ENCODE measurements at regions not wholly inside any gene's neighbourhood (a gene's known extent, or its start where the extent isn't known, plus 50 kb on each side); places are given as distances from the start of the nearest gene placed in this dataset.
"Not testable (repeated sequence)": the region's sequence is repeated elsewhere in the genome, so short reads cannot be mapped to it uniquely, and the experiment has no call there.

DNA sequence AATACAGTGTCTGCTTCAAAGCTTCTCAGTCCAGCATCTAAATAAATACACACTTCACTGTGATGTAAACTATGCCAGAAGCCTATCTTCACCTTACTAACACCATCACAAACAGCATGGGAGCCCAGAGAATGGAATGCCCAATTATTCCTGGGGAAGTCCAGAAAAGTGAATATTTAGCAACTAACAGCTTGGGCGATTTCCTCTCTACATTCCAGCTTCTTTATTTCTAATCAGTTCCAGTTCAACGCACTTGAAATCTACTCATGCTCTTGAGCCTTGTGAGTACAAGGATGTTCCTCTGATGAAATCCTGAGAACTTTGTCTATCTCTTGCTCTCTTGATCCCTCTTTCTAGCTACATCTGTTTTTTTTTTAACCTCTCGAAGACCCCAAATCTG is 100.4 kb upstream of the C9orf72 start:
- no peak for DNase-seq

DNA sequence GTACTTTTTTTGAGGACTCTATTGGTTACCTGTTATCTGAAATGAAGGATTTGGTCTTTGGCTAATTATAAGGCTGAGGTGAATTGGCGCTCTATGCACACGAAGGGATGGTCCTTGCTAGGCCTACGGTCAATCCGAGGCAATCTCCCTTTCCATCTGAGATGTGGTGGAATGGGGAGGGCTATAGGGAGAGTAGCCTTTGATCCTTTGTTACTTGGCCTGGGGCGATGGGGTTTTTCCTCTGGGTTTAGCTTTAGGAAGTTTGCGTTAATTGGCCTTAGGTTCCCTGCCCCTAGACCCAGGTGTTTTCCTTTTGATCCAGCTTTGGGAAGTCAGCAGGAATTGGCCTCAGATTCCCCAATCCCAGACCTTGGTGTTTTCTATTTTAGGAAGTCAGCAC is 102.1 kb upstream of the C9orf72 start:
- no peak for DNase-seq

DNA sequence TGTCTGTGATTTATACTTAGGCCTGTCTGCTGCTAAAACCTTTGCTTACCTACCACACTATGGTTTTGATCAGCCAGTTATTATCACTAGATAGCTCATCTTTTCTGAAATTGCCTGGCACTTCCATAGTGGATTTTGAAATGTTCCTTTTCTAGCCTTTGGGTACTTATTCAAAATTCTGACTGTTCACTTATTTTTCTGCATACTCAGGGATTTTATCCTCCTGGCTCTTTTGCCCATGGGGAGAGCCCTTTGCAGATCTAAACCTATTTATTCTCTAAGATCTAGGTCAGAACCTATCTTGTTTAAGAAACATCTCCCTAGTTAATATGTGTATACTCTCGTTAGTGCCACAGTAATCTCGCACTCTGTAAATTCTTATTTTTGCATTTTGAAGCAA is 103.5 kb upstream of the C9orf72 start:
- no peak for DNase-seq

DNA sequence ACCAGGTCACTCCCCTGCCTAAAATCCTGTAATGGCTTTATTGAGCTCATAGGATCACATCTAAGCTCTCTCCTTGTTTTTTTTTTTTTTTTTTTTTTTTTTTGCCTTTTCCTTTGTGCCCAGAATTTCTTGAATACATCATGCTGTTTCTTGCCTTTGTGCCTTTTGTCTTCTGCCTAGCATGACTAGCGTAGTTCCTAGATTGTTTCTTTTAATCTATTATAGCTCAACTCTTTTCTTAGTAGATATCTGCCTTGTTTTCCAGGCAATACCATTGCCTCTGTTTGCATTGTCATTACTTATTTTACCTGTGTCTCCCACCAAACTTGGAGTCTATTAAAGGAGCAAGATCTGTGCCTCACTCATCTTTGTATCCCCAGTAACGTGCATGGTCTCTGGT is 106.1 kb upstream of the C9orf72 start:
- DNase-seq = no peak

DNA sequence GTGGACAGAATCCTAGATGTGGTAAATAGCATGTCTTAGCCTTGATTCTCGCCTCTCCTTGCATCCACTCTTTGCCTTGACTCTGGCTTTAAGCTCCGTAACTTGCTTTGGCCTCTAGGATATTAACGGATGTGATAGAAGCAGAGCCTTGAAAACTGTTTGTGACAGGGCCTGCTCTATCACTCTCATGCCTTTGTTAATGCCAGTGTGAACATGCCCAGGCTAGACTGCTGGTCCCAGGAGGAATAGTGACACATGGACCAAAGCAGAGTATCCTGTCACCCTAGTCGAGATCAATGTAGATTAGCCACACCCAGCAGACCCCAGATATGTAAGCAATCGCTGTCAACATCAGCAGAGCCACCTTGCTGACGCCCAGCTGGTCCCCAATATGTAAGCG is 109.9 kb upstream of the C9orf72 start:
- DNase-seq = no peak

DNA sequence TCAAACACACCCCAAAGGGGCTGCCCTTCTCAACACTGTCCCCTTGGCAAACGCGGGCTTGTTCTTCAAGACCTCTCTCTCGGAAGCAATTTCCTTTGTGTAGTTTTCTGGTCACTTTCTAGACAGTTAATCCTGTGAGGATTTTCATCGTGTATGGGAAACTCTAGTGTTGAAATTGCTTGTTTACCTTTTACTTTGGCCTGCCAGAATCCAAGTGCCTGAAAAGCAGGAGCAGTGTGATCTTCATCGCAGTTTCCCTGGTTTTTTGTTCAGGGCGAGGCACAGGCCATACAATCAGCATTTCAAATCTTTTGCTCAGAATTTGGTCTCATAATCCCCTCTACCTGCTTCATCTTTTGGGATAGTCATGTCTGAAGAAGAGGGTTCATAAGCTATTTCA is 115.7 kb upstream of the C9orf72 start:
- DNase-seq = no peak

DNA sequence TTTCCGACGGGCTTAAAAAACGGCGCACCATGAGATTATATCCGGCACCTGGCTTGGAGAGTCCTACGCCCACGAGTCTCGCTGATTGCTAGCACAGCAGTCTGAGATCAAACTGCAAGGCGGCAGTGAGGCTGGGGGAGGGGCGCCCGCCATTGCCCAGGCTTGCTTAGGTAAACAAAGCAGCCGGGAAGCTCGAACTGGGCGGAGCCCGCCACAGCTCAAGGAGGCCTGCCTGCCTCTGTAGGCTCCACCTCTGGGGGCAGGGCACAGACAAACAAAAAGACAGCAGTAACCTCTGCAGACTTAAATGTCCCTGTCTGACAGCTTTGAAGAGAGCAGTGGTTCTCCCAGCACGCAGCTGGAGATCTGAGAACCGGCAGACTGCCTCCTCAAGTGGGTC is 117.5 kb upstream of the C9orf72 start:
- DNase-seq = not testable (repeated sequence)

DNA sequence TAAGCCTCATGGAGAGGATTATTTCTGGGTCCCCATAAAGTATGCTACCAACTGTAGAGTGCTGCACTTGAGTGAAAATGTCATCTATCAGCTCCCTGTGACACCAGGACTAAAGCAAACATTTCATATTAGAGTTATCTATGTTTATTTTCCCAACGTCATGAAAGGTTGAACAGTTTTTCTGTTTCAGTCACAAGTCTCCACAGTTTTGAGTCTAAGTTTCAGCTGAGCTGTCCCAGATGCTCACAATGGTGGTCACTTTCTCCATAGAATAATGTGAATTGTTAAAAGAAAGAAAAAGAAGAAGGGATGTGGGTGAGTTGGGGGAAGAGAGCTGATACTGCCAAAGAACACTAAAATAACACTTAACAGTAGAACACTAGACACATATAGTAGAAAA is 126.3 kb upstream of the C9orf72 start:
- no peak for DNase-seq

DNA sequence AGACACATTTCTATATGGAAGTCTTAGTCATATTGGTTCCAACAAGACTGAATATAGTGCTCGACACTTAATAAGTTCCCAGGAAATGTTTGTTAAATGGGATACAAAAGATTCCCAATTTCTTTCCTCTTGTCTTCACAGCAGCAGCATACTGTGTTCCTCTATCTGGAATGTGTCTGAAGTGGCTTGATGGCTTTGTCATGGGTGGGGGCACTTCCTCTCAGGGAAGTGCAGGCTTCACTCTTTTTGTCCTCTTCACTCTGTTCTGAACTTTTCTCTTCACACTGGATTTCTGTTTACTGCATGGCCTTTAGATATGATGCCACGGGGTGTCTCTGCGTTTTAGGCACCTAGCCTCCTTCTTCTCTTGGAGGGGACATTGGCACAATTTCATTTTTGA is 127.7 kb upstream of the C9orf72 start:
- no peak for DNase-seq

DNA sequence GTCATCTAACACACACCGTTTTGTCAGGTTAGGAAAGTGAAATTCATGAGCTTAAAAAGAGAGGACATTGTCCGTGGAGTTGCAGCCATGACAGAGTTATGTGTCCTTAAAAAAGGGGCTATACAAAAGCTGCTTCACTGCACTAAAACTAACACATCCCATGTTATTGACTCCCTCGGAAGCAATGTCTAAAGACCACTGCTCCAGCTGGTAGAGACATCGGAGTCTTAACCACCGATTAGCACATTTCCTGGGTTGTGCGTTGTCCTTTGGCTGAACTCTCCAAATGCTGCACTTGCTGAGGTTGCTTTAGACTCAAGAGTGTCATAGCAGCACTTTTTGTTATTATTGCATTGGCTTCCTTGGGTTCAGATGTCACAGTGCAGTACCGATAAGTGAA is 128.3 kb upstream of the C9orf72 start:
- DNase-seq = no peak

DNA sequence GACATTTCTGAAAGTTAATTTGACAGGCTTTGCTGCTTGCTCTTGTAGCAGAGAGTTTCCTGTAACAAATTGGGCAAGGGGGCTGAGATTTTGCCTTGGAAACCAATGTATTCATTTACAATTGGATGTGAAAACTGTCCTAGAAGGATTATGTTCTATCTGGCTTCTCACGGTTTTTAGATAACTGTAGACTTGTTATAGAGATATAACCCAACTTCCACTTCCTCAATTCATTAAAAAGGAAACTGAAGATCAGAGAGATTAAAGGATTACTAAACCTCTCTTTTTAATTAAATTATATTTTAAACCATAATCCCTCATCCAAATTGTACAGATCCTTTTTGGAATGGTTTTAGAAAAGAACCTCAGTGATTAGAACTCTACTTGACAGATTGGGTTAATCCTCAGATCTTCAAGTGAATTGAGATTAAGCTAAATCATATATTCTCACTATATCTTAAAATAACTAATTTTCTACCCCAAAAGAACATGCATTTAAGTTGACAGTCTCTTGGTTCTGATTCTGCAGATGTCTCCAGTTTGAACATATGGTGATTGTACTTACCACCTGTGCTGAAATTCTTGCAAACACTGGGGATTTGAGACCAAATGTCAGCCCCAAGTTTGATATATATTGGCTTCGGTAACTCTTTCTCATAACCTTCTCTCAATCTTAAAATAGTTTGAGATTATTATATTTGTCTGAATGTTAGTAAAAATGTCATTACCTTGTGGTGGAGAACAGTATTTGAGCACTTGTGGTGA is 130.1 kb upstream of the C9orf72 start:
- no peak for DNase-seq

DNA sequence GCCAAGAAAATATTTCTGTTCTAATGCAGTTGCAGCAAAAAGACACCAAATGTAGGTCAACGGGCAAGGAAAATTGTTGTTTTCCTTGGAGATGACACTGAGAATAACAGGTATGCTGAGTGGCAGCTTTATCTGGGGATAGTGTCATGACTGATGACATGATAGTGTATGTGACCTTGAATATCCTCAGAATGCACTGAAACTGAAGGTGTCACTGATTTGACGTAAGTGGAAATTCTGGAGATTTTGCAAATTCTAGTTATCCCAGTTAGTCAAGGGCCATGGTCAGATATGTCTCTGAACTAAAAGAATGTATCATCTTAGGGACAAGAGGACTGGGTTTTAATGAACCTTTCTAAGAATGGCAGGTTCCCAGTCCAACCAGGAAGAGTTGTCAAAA is 138.0 kb upstream of the C9orf72 start:
- no peak for DNase-seq

DNA sequence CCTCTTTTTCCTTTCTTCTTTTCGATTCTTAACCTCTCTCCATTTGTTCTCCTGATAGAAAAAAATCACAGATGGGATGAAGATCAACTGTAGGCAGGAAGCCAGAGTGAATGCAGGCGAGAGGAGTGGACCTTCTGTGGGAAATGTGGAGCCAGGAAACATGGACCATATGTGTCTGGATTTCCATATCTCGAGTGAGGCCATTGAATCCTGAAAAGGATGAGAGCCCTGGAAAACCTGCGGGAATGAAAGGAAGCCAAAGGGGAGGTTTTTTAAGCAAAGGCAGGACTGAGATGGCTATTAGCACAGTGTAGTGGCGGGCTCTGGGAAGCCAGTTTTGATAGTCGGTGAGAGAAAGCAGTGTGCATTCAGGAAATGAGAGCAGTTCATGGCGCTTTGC is 139.5 kb upstream of the C9orf72 start:
- no peak for DNase-seq

DNA sequence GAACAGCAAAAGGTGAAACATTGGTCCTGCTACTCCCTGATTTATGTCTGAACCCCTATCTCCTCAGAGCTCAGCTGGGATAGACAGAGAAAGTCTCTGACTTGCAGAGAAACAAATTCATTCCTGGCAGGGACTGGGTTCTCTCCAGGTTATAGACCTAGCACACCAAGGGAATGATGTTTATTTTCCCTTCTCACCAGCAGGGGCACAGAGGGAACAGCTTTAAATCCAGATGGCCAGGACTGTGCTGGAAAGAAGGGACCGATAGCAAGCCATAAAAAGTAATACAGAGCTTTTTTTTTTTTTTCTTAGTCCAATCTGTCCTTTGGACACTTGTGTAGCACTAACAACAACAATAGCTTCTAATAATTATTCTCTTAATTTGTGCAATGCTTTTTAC is 141.1 kb upstream of the C9orf72 start:
- no peak for DNase-seq

DNA sequence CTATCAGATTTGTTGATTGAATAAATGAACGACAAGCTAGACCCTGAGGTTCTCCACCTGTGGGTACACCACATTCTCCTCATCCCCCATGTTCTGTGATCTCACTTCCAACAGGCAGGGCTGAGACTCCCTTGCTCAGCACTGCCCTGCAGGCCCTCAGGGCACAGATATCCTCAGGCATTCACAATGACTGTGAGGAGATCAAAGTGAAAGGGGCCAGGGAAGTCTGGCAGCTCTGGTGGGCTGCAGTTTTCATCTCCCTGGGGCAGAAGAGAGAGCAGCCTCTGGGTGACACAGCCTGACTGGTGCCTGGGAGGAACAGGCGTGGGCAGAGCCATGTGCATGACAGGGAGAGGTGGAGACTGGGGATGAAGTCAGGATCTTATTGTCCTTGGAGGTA is 142.4 kb upstream of the C9orf72 start:
- no peak for DNase-seq

DNA sequence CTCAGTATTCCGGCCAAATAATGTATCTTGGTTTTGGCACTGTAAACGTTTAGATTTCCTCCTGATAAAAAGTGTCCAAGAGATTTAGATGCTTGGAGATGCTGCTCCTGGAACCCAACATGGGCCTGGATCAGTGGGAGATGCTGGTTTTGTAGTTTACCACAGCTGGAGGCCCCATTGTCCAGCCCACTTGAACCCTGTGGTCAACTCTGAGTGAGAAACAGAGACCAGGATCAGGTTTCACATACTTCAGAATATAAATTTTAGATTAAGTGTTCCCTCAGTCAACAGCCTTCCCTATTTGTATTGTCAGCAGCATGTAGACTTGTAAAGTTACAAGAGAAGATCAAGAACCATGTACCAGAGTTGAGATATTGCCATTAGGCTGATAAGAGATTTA is 144.7 kb upstream of the C9orf72 start:
- no peak for DNase-seq

DNA sequence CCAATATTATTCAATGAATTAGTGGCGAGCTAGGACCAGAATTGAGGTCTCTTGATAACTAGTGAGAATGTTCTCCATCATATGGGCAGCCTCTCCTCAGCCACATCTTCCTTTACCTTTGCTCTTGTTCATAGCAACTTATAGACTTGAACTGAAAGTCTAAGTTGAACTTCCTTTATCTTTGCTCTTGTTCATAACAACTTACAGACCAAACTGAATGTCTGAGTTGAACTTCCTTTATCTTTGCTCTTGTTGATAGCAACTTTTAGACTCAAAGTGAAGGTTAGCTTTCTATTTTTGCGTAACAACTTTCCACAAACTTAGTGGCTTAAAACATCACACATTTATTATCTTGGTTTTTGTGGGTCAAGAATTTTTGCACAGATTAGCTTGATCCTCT is 146.4 kb upstream of the C9orf72 start:
- no peak for DNase-seq

DNA sequence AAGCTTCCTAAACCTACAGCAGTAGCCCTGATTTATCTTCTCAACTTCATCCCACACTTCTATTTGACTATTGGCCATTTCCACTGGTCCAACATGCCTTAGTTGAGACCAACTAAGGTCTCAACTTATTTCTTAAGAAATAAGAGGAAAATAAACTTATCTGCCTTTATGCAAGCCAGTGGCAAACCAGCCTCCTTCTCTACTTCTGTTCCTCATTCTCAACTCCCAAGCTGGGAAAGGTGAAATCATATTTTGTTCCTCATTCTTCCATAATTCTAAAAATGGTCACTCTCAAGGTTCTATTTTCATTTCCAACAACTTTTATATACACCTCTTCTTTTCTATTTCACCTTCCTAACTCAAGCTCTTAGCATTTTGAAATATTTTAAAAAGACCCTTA is 149.6 kb upstream of the C9orf72 start:
- no peak for DNase-seq

DNA sequence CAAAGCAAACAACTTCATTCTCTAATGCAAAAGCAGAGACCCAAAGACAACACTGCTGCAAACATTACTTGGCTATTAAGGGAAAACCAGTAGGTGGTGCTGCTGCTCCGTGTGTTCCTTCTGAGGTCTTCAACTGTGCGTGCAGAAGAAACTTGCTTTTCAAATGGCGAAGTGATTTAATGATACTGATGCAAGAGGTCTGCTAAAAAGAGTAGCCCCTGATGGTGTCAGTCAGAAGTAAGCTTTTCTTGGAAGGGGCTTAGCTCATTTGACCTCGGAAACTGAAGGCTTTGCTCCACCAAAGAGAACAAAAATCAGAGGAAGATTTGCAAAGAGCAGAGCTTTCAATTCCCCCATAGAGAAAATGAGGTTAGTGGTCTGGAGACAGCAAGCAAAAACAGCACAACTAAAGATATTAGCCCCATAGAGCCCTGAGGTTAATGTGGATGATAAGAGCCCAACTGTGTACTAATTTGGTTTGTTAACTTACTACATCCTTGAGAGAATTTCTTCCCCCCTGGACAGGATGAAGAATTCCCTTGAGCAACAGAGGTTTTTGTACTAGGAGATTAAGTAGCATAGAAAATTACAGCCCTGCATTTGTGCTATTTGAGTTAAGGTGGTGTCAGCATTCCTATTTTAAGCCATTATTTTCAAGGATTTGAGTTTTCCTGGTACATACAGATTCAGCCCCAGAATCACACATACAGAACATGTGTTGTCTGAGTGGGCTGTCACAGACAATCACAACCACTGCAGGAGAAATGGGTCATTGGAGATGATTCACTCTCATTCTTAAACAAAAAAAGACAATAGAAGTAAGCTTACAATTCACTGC is 153.2 kb upstream of the C9orf72 start:
- no peak for DNase-seq

DNA sequence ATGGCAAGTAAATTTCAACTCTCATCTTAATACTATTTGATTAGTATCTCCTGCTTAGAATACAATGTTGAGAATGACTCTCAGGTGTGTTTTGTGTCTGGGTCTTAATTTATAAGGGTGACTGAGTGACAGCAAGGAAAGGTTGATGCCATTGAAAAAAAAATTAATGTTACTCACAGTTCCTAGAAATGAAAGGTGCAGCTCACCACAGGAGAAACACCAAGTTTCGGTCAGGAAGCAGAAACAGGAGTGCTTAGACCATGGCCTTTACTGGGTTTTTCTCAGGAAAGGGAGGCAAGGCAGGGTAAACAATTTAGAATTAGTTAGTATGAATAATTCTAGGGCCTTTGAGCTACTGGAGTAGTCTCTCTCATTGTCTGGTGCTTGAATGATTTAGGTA is 159.2 kb upstream of the C9orf72 start:
- DNase-seq = no peak

DNA sequence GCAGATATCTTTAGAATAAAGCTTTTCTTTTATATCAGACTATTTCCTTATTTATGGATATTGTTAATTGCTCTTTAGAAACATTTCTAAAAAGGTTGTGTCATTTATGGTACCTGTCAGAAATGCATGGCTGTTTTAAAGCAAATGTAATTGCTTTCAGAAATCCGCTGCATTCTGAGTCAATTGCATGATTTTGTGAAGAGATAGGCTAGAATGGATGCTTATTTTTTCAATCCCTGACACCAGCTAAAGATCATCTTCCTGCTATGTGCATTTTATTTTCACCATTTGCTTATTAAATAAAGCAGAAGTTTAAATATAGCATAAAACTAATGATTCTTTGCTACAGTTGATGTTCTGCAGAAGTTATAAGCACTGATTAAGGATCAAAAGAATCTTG is 170.2 kb upstream of the C9orf72 start:
- no peak for DNase-seq

DNA sequence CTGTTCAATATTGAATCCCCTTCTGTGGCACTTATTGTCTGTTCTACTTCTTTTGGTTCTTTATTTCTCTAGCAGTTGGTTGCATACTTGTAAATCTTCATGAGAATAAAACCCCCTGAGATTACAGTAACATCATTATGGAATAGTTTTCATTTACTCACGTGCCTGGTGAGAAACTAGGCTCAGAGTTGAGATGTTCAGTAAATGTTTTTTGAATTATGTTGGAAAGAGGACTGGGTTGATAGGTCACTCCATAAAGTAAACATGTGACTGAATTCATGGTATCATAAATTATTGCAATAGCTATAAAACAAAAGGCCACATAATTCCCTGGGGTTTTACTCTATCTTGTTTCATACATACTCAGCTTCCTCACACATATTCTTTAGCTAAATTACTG is 174.2 kb upstream of the C9orf72 start:
- no peak for DNase-seq

DNA sequence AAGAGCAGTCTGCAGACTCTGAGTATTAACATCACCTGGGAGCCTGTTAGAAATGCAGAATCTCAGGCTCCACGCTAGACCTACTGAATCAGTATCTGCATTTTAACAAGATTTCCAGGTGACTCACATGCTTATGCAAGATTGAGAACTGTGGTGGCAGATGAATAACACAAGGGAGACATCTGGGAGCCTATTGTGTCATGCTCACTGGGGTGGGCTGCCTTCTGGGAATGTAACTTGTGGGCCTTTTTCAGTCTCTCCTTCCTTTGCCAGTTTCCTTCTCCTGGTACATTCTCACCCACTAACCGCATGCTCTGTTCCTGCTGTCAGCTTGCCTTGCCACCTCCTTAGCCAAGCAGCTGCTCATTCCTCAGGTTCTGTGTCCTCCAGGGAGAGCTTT is 176.6 kb upstream of the C9orf72 start:
- no peak for DNase-seq

DNA sequence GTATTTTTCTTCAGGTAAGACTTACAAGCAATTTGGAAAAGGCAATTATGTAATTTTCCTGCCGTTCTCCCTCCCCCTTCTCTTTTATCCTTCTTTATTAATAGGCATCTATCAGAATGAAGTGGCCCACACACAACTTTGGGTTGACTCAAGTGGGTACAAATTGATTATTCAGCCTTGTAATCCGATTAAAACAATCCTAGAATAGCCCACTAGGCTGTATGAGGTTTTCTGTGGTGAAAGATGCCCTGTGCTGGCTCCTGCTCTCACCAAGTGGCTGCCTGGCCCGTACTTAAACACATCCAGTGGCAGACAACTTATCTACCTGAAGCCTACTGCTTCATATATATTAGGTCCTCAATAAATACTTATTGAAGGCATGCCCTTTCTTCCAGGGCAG is 177.3 kb upstream of the C9orf72 start:
- DNase-seq = no peak

DNA sequence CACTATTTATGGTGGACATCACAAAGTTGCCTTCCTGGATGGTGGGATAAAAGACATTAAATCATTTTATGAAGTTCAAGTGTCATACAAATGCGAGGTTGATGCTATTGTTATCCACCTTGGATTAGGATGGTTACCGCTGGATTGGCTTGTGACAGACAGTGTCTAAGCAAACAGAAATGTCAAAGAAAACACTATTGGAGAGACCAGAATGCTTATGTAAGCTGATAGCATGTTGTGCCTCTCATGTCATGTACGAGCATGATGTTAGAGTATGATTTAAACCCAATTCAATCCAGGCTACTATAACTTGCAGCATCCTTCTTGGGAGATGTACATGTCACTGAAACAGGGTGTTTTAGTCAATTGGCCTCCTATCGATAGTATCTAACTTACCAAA is 178.8 kb upstream of the C9orf72 start:
- no peak for DNase-seq

All from DMS79 (cell line).